HG03439 (cell line): ENCODE measurements at regions not wholly inside any gene's neighbourhood (a gene's known extent, or its start where the extent isn't known, plus 50 kb on each side); places are given as distances from the start of the nearest gene placed in this dataset.
"Not testable (repeated sequence)": the region's sequence is repeated elsewhere in the genome, so short reads cannot be mapped to it uniquely, and the experiment has no call there.

Experiments
- ATAC-seq: cut with Tn5 transposase; IDR thresholded peaks from one replicate; pipeline ENCODE4 v1.9.1; 2021; ENCODE audit warnings: mild to moderate bottlenecking, moderate library complexity; ENCODE audit not compliant: unreplicated experiment

DNA sequence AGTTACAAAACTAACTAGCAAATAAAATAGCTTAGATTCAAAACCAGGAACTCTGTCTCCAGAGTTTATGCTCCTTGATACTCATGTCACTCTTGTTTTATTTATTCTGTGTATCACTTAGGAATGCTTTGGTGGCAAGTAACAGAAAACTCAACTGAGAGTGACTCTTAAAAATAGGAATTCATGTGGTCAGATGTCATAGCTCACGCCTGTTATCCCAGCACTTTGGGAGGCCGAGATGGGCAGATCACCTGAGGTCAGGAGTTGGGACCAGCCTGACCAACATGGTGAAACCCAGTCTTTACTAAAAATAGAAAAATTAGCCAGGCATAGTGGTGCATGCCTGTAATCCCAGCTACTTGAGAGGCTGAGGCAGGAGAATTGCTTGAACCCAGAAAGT, 252.1 kb downstream of the ENC1 start:
- not testable (repeated sequence) for ATAC-seq

DNA sequence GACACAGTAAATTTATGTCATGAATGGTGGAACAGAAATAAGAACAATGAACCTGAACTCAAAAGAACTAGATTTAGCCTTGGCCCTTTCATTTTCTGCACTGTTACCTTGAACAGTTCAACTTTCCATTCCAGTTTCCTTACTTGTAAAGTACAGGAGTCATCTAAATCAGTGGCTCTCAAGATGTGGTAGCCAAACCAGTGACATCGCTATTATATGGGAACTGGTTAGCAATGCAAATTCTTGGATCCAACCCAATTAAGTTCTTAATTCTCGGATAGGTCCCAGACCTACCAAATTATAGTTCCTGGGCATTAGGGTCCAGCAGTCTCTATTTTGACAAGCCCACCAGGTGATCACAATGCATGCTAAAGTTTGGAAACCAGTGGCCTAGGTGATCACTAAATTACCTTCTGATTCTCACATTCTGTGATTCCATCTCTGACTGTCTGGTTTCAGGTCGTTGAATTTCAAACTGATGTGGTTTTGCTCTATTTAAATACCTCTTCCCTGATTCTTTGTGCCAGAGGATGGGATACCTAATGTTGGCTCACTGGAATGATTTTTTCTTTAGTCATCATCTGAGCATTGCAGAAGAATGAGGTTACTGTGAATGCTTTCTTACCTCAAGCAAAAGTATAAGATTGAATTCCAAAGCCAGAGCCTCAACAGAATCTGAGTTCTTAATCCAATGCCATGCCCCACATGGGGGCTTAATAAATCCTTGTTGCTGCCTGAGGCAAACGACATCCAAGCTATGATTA, 253.8 kb downstream of the ENC1 start:
- no peak for ATAC-seq

DNA sequence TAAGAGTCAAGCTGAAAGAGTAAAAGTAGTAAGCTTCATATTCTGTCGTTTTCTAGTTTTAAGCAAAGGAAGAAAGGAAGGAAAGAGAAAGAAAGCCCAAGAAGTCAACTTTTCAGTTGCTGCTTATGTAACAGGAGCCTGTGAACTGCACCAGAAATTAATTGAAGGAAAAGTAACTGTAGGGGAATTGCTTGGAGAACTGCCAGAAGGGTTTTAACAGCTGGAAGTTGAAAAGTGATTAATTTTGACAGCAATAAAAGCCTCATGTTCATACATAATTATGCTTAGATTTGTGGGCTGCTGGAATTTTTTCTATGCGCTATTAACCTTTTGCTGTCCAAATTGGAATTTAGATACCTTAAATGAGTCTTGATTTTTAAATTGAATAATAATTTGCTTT, 255.7 kb downstream of the ENC1 start:
- no peak for ATAC-seq

DNA sequence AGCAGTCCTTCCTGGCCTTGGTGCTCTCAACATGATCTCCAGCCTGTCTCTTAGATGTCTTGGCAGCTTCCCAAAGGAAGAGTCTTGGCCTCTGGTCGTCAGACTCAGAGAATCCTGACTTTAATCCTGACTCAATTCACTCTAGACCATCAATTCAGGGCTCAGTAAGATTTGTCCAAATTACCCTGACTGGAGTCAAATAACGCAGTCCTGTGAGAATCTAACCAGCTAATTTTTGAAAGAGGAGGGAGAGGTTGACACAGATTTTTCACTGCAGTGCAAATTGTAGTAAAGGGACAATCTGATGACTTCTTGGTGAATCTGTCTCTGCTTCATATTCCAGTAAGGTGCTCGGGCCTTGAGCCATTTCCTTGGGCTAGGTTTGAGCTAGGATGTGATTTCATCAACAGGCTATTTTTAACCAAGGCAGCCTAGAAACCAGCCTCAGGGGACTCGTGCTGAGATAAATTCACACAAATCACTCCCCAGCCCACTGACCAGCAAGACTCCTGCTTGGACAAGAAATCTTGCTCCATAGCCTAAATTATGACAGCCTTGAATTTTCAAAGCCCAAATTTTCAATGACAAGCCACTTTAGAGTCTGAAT, 257.4 kb downstream of the ENC1 start:
- ATAC-seq, result no peak

DNA sequence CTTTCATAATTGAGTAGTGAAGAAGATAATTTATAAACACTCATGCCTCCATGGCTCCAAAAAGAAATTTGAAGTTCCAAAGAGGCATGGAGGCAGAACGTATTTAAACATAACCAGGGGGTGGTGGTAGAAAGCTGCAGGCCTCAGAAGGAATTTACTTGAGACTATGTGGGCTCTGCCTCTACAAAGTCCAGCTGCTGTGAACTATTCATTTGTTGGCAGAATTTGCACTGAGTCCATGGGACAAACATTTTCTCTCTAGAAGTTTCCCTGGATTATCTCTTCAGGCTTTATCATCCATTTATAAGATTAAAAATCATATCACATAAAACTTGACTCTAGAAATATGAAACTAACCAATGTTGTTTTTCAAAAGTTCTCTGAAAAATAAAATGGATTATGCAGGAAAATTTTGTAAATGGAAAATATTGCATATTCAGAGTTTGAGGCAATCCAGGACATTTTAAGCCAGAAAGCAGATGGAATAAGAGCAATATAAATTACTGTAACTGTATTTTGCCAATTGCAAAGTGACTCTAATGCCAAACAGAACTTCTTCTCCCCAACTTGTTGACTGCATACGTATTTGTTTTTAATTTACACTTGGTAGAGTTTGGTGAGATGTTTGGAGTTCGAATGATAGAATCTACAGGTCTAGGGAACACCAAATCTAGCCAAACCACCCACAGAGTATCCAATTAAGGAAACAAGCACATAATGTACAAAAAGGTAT, 258.2 kb downstream of the ENC1 start:
- no peak for ATAC-seq

DNA sequence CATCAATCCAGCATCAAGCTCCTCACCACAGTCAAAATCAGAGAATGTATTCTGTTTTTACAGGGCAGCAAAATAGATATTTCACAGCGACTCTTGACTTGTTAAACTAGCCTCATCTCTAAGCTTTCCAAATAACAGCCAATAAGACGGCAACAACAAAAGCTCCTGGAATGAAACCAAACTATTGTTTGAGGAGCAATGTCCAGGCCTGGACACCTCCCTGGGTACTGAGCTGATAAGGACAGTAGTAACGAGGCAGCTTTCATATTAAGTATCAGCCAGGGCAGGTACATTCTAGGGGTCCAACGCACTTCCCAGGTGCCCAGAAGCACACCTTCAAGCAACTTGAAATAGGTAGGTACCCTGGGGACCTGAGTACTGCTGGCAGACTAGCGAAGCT, 260.3 kb downstream of the ENC1 start:
- no peak for ATAC-seq

DNA sequence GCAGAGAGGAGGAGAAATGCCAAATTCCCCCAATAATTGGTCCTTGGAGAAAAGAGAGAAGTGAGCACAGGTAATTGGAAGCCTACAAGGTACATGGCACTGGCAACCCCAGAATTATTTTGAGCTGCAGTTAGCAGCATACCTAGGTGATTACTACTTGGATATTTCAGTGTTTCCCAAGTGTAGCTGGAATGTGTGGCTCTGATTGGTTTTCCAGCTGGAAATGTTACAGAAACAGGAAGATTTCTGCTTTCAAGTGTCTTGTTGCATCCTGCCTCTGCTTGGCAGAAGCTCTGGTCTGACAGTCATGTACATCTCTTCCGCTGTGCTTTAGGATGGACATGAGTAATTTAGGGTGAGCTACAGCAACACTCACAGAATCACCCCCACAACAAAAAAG, 262.1 kb downstream of the ENC1 start:
- no peak for ATAC-seq

DNA sequence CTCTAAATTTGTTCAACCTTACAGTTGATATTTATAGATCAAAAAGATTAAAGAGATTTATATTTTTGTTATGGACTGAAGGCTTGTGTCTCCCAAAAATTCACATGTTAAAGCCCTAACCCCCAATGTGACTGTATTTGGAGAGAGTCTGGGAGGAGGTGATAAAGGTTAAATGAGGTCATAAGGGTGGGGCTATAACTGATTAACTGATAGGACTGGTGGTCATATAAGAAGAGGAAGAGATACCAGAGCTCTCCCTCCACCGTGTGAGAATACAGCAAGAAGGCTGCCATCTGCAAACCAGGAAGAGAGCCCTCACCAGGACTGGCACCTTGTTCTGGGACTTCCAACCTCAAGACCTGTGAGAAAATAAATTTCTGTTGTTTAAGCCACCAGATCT, 264.3 kb downstream of the ENC1 start:
- no peak for ATAC-seq

DNA sequence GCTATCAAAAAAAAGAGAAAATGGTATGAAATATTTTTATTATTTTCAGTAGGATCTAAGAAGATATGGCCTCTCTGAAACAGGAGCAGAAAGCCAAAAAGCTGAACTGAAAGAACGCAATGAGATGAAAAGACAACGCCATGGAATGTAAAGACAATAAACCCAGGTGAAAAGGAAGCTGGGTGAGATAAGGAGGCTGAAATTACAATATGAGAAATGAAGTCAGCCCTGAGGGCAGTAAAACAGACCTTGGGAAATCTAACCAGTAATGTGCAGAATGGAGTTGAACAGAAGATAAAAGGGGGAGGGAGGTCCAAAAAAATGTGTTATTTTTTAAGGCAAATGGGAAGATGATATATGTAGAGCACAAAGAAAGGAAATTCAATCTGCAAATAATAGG, 265.3 kb downstream of the ENC1 start:
- no peak for ATAC-seq

DNA sequence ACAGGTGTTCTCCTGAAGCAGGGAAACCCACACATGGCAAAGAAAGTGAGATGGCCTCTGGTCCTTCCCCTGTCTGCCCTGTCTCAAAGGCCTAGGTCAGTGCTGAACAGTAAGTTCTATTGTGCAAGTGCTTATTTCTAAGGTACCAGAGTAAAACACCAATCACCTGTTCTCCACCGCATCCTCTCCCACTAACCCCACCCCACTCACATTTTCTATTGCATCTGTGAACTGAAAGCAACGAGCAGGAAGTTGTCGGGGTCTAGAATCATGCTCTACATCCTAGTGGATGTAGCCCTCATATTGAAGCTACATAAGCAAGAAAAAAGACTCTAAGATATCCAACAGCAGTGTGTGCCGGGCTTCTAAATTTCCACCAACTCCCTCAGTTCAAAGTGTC, 265.9 kb downstream of the ENC1 start:
- ATAC-seq, result no peak

DNA sequence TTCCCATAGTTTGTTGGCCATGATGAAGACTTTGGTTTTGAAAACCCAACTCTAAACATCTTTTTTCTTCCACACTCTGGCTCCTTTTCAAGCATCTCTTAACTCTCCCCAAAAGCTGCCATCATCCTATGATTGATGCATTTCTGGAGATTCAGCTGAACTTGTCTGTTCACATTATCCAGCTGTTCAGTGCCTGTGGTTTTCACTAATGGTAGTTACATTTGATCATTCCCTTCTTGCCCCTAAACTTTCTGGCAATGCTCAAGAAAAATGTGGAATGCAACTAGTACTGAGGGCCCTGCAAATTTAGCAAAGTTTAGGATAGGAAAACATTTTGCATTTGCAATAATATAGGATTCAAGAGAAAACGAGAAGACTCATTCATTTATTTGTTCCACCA, 267.5 kb downstream of the ENC1 start:
- ATAC-seq, result no peak

DNA sequence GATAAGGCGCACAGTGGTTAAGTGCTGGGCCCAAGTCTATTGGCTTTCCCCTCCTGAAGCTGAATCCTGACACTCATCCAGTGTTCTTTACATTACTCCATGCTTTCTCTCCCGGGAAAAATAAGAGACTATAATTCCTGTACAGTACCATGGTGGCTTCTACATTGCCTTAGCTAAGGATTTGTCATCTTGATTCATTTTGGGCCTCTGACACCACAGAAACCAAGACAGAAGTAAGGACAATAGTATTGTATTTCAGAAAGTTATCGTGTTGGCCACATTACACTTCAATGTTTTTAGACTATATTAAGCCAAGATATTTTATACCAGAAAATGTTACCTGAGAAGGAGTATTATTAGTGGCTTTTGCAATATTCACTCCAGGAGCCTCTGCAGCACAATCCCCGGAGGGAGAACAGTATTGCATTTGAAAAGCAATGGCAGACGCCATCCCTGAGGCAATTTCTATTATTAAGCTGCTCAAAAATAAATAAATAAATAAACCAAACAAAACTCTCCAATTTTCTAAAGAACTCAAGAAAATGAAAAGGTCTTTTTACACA, 267.9 kb downstream of the ENC1 start:
- ATAC-seq, result no peak

DNA sequence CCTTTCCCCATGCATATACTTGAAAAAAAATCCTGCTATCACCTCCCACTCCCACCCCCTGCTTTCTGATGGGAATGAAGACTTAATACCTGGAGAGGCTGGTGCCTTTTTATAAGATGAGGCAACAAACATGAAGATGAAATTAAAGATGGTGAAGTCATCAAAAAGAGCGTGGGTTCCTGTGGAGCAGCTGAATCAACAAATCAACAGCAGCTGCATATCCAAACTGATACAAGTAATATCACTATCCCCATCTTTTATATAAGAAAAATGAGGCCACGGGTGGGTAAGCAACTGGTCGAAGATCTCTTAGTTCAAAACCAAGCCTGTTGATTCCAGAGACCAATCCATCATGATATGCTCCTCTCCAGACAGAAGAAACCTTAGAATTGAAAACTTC, 268.5 kb downstream of the ENC1 start:
- ATAC-seq, result no peak

DNA sequence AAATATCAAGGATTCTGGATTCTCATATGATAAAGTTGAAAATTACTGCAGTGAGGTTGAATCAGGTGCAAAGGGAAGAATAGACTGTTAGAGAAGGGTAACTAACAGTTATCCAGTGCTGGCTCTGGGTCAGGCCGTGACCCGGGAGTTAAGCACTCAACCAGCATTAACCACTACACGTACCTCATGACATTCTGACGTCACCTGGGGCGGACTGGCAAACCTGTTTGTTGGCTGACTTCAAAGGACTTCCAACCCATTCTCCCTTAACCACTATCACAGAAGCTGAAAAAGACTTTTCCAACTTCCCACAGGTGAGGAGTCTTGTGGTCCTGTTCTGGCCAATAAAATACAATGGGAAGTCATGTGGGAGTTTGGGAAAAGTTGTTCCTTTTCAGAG, 268.9 kb downstream of the ENC1 start:
- no peak for ATAC-seq

DNA sequence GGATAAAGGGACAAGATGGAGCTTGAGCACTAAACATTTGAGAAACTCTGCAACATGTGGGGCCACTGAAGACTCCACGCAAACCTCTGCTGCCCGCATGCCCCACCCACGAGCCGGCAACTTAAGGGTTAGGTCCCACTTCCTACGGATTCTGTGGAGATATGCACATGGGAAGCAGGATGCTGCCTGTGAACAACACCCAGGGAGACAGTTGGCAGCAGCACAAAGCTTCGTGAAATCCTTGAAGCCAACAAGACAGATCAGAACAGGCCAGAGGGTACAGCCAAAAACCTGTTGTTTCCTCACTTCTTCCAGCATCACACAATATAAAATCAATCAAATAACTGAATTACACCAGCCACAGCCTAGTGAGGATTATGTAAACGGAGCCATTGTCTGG, 270.4 kb downstream of the ENC1 start:
- ATAC-seq, result no peak

DNA sequence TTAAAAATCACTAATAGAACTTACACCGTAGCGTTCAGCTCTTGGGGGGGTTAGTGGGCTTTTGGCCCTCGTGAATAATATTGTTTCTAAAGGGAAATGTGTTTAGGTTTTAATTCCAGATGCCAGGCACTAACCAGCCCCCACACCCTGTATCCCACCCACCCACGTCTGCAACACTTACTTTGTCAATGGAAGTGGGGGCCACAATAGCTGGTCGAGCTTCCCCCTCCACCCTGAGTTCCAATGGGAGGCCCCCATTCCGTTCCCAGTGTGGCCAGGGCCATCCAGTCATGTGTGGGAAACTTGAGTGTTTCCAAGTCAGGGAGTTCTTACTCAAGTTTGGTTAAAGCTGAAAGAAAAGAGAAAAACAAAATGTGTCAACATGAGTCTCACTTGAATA, 271.4 kb downstream of the ENC1 start:
- ATAC-seq, result no peak

DNA sequence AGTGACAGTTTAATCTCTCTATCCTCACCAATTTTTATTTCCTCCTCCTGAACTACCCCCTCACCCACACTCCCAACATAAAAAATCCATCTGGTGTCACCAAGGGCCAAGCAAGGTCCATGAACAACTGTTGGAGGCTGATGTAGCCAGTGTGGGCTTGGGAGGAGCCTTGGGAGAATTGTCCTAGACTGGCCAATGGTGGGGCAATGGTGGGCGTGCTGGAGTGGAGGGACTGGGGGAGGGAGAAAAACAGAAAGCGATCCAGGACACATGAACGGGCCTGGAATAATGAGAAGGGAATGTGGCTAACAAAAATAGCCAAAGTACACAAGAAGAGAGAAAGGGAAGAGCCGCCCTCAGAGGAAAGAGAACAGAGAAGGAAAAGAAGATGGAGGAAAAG, 272.6 kb downstream of the ENC1 start:
- no peak for ATAC-seq

DNA sequence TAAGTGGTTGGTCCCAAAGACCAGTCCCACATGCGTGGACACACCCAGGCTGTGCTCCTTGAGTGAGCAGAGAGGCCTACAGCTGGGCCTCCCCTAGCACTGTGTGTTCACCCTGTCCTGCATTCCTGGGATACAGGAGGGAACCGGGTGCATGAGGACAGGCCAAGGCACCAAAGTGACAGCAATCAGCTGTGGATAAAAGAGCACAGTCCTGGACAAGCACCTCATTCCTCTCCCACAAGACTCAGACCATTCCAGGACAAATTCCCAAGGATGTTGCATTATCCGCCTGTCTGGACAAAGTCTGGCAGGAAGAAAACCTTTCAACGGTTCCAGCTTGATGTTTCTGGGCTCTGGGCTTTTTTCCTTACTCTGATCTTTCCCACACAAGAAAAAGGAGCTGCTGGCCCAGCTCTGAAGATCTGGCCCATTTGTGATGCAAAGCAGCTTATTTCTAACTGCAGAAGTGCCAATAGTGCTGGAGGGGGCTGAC, 273.2 kb downstream of the ENC1 start:
- no peak for ATAC-seq

DNA sequence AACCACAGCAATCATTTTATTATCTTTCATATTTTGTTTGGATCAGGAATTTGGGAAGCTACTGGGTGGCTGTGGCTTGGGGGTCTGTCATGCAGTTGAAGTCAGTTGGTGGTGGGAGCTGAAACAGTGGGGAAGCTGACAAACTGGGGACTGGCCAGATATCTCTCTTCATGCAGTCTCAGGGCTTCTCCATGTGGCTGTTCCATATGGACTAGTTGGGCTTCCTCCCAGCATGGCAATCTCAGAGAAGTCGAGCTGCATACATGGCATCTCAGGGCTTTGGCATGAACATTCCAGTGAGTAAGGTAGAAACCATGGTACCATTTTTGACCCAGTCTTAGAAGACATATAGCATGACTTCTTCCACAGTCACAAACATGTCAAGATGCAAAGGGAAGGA, 274.8 kb downstream of the ENC1 start:
- ATAC-seq, result no peak

DNA sequence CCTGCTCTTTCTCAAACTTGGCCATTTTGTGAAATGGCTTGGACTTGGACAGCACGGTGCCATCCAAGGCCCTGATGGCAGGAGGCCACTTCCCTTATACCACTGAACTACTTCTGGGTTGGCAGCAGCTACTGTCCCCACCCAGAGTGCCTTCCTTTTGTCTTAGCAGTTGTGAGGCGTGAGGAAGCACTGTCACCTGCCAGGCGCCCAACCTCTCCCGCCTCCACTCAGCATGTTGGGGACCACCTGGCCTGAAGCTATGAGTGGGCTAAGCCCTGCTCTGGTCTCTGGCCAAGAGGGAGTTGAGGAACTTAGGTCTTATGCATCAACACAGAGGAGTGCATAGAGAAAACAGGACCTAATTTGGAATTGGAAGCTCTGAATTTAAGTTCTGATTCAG, 276.0 kb downstream of the ENC1 start:
- no peak for ATAC-seq

DNA sequence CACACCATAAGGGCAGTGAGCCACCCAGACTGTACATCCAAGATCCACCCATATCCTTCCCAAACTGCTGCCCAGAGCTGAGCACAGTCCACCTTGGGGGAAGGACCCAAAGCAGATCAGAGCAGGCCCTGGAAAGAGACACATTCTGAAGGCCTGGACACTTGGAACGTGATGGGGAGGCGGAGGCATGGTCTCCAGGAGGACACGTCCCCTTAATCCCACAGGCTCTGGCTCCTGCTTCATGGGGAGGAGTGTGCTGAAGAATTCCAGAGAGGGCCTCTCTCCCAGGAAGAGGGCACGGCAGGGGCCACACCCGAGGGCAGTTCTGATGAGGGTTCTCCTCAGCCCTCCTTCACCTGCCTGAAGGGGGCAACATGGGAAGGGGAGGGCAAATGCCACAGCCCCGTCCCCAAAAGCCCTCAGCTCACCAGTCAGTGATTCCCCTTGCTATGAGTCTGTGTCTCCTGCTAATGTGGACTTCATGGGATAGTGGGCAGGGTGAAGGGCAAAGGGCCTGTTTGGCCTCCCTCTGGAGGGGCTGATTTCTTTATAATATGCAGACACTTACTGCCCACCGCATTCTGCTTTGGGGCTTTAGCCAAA, 276.8 kb downstream of the ENC1 start:
- no peak for ATAC-seq
